ENCODE measurements at regions not wholly inside any gene's neighbourhood (a gene's known extent, or its start where the extent isn't known, plus 50 kb on each side); places are given as distances from the start of the nearest gene placed in this dataset.
"Not testable (repeated sequence)": the region's sequence is repeated elsewhere in the genome, so short reads cannot be mapped to it uniquely, and the experiment has no call there.

DNA sequence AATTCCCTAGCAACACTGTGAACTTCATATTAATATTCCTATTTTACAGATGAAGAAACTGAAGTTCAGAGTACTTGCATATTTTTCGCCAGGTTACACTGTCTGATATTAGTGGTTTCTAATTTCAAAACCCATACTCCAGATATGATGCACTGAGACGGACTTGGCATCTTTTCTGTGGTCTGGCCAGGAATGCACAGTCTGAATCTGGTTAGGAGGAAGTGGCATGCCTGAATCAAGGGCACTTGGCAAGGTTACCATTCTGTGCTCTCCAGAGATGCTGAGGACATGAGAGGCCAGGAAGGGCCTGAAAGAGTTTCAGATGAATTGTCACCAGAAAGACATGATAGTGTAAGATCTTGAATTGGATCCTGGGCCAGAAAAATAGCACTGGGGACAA, 150.1 kb downstream of the HAO1 start:
- Histone ChIP-seq H3K4me1 (ENCODE audit: control insufficient read depth in 5 of 5, insufficient read depth in 5 of 5, low read length in 5 of 5) (no peaks in the 10 kb centered on the region), H3K9me3 (ENCODE audit: control insufficient read depth in 5 of 5, low read length in 5 of 5) (no peaks in the 10 kb centered on the region), H3K36me3 (ENCODE audit: control insufficient read depth in 5 of 5, insufficient read depth in 5 of 5, low read length in 5 of 5) (no peaks in the 10 kb centered on the region), H3K27me3 (ENCODE audit: control insufficient read depth in 5 of 5, insufficient read depth in 4 of 5, low read length in 5 of 5) (no peaks in the 10 kb centered on the region), H3K27ac (ENCODE audit: low read depth, low read length) (no peak overlapping the region), H3K9ac (ENCODE audit: low read length in 5 of 5) (no peak overlapping the region), H3K4me3 (ENCODE audit: low read depth in 1 of 5, low read length in 5 of 5) (no peak overlapping the region)

GRCh38 chr20:7792150-7792869, 147.9 kb downstream of the HAO1 start:
- no peaks in the 10 kb centered on the region for H3K36me3 ChIP-seq (ENCODE audit: control insufficient read depth in 5 of 5, insufficient read depth in 5 of 5, low read length in 5 of 5)
- no peak overlapping the region for H3K4me3 ChIP-seq (ENCODE audit: low read depth in 1 of 5, low read length in 5 of 5)
- H3K4me1 ChIP-seq (ENCODE audit: control insufficient read depth in 5 of 5, insufficient read depth in 5 of 5, low read length in 5 of 5) = no peaks in the 10 kb centered on the region

DNA sequence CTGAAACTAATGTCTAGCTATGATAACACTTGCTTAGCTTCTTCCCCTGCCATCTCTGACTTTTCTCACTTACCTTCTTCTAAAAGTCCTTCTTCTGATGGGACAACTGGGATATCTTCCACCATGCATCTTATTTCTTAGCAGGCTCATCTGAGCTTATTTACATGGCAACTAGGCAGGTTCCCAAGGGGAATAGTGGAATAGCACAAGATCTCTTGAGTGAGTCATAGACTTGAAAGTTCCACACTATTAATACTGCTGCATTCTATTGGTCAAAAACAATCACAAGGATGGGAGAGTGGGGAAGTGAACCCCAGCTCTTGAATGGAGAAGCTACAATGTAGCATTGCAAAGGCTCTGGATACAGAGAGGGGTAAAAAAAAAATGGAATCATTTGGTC, 142.1 kb downstream of the HAO1 start:
- Histone ChIP-seq H3K36me3 (ENCODE audit: control insufficient read depth in 5 of 5, insufficient read depth in 5 of 5, low read length in 5 of 5) (no peaks in the 10 kb centered on the region), H3K4me3 (ENCODE audit: low read depth in 1 of 5, low read length in 5 of 5) (no peak overlapping the region), H3K4me1 (ENCODE audit: control insufficient read depth in 5 of 5, insufficient read depth in 5 of 5, low read length in 5 of 5) (no peaks in the 10 kb centered on the region), H3K9ac (ENCODE audit: low read length in 5 of 5) (no peak overlapping the region), H3K27me3 (ENCODE audit: control insufficient read depth in 5 of 5, insufficient read depth in 4 of 5, low read length in 5 of 5) (peaks cover 0 to 3% (median 0%) of the 10 kb centered on the region in 5 donors), H3K27ac (ENCODE audit: low read depth, low read length) (no peak overlapping the region), H3K9me3 (ENCODE audit: control insufficient read depth in 5 of 5, low read length in 5 of 5) (no peaks in the 10 kb centered on the region)

More at GRCh38 chr20:7792150-7792869, 147.9 kb downstream of the HAO1 start:
- Histone ChIP-seq H3K27me3 (ENCODE audit: control insufficient read depth in 5 of 5, insufficient read depth in 4 of 5, low read length in 5 of 5) (no peaks in the 10 kb centered on the region), H3K27ac (ENCODE audit: low read depth, low read length) (no peak overlapping the region), H3K9ac (ENCODE audit: low read length in 5 of 5) (no peak overlapping the region), H3K9me3 (ENCODE audit: control insufficient read depth in 5 of 5, low read length in 5 of 5) (no peaks in the 10 kb centered on the region)

DNA sequence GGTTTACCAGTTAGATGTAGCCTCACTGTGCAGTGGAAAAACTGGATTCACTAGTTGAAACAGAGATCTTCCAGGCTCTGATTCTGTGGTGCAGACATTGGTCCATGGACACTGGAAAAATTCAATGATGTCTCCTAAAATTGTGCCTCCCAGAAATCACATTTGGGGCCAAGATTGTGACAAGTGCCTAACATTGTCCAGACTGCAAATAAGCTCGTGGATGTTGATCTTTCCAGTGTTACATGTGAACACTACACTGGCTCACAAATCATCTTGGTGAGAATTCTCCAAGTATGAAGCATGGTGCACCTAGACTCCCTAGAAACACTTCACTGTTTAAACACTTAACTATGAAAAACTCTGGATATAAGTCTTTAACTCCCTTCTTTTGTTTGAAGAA, 140.4 kb downstream of the HAO1 start:
- H3K27me3 ChIP-seq (ENCODE audit: control insufficient read depth in 5 of 5, insufficient read depth in 4 of 5, low read length in 5 of 5) = peaks cover 0 to 3% (median 0%) of the 10 kb centered on the region in 5 donors
- H3K36me3 ChIP-seq (ENCODE audit: control insufficient read depth in 5 of 5, insufficient read depth in 5 of 5, low read length in 5 of 5) = no peaks in the 10 kb centered on the region
- no peaks in the 10 kb centered on the region for H3K4me1 ChIP-seq (ENCODE audit: control insufficient read depth in 5 of 5, insufficient read depth in 5 of 5, low read length in 5 of 5)
- no peak overlapping the region for H3K4me3 ChIP-seq (ENCODE audit: low read depth in 1 of 5, low read length in 5 of 5)
- no peak overlapping the region for H3K9ac ChIP-seq (ENCODE audit: low read length in 5 of 5)
- no peaks in the 10 kb centered on the region for H3K9me3 ChIP-seq (ENCODE audit: control insufficient read depth in 5 of 5, low read length in 5 of 5)
- H3K27ac ChIP-seq (ENCODE audit: low read depth, low read length) = no peak overlapping the region

DNA sequence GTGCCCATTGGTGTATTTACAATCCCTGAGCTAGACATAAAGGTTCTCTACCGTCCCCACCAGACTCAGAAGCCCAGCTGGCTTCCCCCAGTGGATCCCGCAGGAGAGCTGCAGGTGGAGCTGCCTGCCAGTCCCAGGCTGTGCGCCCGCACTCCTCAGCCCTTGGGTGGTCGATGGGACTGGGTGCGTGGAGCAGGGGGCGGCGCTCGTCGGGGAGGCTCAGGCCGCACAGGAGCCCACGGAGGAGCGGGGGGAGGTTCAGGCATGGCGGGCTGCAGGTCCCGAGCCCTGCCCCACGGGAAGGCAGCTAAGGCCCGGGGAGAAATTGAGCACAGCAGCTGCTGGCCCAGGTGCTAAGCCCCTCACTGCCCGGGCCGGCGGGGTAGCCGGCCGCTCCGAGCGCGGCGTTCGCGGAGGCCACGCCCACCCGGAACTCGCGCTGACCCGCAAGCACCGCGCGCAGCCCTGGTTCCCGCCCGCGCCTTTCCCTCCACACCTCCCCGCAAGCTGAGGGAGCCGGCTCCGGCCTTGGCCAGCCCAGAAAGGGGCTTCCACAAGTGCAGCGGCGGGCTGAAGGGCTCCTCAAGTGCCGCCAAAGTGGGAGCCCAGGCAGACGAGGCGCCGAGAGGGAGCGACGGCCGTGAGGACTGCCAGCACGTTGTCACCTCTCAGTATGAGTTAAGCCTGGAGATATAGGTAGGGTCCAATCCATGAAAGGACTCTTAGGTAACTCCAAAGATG, 136.7 kb downstream of the HAO1 start:
- H3K36me3 ChIP-seq (ENCODE audit: control insufficient read depth in 5 of 5, insufficient read depth in 5 of 5, low read length in 5 of 5); H3K9me3 ChIP-seq (ENCODE audit: control insufficient read depth in 5 of 5, low read length in 5 of 5); H3K27ac ChIP-seq (ENCODE audit: low read depth, low read length); H3K9ac ChIP-seq (ENCODE audit: low read length in 5 of 5); H3K27me3 ChIP-seq (ENCODE audit: control insufficient read depth in 5 of 5, insufficient read depth in 4 of 5, low read length in 5 of 5); H3K4me1 ChIP-seq (ENCODE audit: control insufficient read depth in 5 of 5, insufficient read depth in 5 of 5, low read length in 5 of 5); H3K4me3 ChIP-seq (ENCODE audit: low read depth in 1 of 5, low read length in 5 of 5): not testable (repeated sequence)

DNA sequence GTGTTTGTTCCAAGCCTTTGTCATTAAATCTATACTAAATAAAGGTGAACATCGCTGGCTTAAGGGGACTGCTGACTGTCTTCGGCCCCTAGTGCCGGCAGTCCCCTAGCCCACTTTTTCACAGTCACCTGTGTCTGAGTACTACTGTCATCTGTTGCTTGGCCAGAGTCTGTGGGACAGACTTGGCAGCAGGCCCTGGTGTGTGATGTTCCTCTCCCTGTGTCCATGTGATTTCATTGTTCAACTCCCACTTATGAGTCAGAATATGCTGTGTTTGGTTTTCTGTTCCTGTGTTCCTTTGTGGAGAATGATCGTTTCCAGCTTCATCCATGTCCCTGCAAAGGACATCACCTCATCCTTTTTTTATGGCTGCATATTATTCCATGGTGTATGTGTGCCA, 133.4 kb downstream of the HAO1 start:
- Histone ChIP-seq H3K36me3 (ENCODE audit: control insufficient read depth in 5 of 5, insufficient read depth in 5 of 5, low read length in 5 of 5) (no peaks in the 10 kb centered on the region), H3K27ac (ENCODE audit: low read depth, low read length) (no peak overlapping the region), H3K4me1 (ENCODE audit: control insufficient read depth in 5 of 5, insufficient read depth in 5 of 5, low read length in 5 of 5) (no peaks in the 10 kb centered on the region), H3K9ac (ENCODE audit: low read length in 5 of 5) (no peak overlapping the region), H3K4me3 (ENCODE audit: low read depth in 1 of 5, low read length in 5 of 5) (no peak overlapping the region), H3K27me3 (ENCODE audit: control insufficient read depth in 5 of 5, insufficient read depth in 4 of 5, low read length in 5 of 5) (no peaks in the 10 kb centered on the region), H3K9me3 (ENCODE audit: control insufficient read depth in 5 of 5, low read length in 5 of 5) (peaks cover 0 to 9% (median 6%) of the 10 kb centered on the region in 5 donors)

GRCh38 chr20:7817286-7817685, 123.0 kb downstream of the HAO1 start:
- Histone ChIP-seq H3K27me3 (ENCODE audit: control insufficient read depth in 5 of 5, insufficient read depth in 4 of 5, low read length in 5 of 5) (no peaks in the 10 kb centered on the region), H3K9ac (ENCODE audit: low read length in 5 of 5) (no peak overlapping the region), H3K36me3 (ENCODE audit: control insufficient read depth in 5 of 5, insufficient read depth in 5 of 5, low read length in 5 of 5) (no peaks in the 10 kb centered on the region), H3K9me3 (ENCODE audit: control insufficient read depth in 5 of 5, low read length in 5 of 5) (peaks cover 0 to 6% (median 0%) of the 10 kb centered on the region in 5 donors), H3K27ac (ENCODE audit: low read depth, low read length) (no peak overlapping the region), H3K4me3 (ENCODE audit: low read depth in 1 of 5, low read length in 5 of 5) (no peak overlapping the region), H3K4me1 (ENCODE audit: control insufficient read depth in 5 of 5, insufficient read depth in 5 of 5, low read length in 5 of 5) (no peaks in the 10 kb centered on the region)

DNA sequence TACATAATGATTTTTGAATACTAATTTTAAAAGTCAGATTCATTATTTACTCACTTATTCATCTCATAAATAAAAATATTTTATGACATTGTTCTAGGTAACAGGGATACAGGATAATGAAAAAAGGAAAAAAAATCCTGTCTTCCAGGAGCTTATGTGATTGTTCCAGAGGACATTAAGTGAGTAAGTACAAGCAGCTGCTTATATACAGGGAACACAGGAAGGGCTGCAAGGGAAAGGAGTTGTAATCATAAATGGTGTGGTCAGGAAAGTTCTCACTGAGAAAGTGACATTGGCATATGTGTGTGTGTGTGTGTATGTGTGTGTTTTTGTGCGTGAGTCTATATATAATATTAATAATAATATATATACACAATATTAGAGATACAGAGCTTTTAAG, 121.8 kb downstream of the HAO1 start:
- Histone ChIP-seq H3K36me3 (ENCODE audit: control insufficient read depth in 5 of 5, insufficient read depth in 5 of 5, low read length in 5 of 5) (no peaks in the 10 kb centered on the region), H3K9ac (ENCODE audit: low read length in 5 of 5) (no peak overlapping the region), H3K4me3 (ENCODE audit: low read depth in 1 of 5, low read length in 5 of 5) (no peak overlapping the region), H3K27ac (ENCODE audit: low read depth, low read length) (no peak overlapping the region), H3K9me3 (ENCODE audit: control insufficient read depth in 5 of 5, low read length in 5 of 5) (peaks cover 0 to 8% (median 5%) of the 10 kb centered on the region in 5 donors), H3K4me1 (ENCODE audit: control insufficient read depth in 5 of 5, insufficient read depth in 5 of 5, low read length in 5 of 5) (no peaks in the 10 kb centered on the region), H3K27me3 (ENCODE audit: control insufficient read depth in 5 of 5, insufficient read depth in 4 of 5, low read length in 5 of 5) (no peaks in the 10 kb centered on the region)

DNA sequence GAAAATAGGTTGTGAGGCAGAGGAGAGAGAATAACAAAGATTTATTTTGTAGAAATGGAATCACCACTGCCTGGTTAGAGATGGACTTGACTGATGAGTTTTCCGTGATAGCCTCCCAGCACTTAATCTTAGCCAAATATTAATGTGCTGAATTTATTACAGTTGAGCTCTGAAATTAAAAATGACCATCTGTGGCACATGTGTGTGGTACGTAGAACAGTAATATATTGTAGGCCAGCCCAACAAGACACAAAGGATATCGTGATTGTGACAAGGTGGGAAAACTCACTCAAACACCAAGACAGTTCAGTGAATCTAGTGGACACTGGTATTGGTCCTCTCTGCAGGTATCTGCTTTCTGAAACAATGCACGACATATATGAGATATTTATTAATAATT, 119.4 kb downstream of the HAO1 start:
- H3K36me3 ChIP-seq (ENCODE audit: control insufficient read depth in 5 of 5, insufficient read depth in 5 of 5, low read length in 5 of 5) = no peaks in the 10 kb centered on the region
- peaks cover 0 to 8% (median 3%) of the 10 kb centered on the region in 5 donors for H3K9me3 ChIP-seq (ENCODE audit: control insufficient read depth in 5 of 5, low read length in 5 of 5)
- no peaks in the 10 kb centered on the region for H3K4me1 ChIP-seq (ENCODE audit: control insufficient read depth in 5 of 5, insufficient read depth in 5 of 5, low read length in 5 of 5)
- no peaks in the 10 kb centered on the region for H3K27me3 ChIP-seq (ENCODE audit: control insufficient read depth in 5 of 5, insufficient read depth in 4 of 5, low read length in 5 of 5)
- H3K4me3 ChIP-seq (ENCODE audit: low read depth in 1 of 5, low read length in 5 of 5) = no peak overlapping the region
- no peak overlapping the region for H3K9ac ChIP-seq (ENCODE audit: low read length in 5 of 5)
- H3K27ac ChIP-seq (ENCODE audit: low read depth, low read length) = no peak overlapping the region

- H3K9me3 ChIP-seq (ENCODE audit: control insufficient read depth in 5 of 5, low read length in 5 of 5) = peaks cover 0 to 8% (median 3%) of the 10 kb centered on the region in 5 donors
- H3K4me3 ChIP-seq (ENCODE audit: low read depth in 1 of 5, low read length in 5 of 5) = no peak overlapping the region
- no peaks in the 10 kb centered on the region for H3K36me3 ChIP-seq (ENCODE audit: control insufficient read depth in 5 of 5, insufficient read depth in 5 of 5, low read length in 5 of 5)
- no peak overlapping the region for H3K27ac ChIP-seq (ENCODE audit: low read depth, low read length)
- no peak overlapping the region for H3K9ac ChIP-seq (ENCODE audit: low read length in 5 of 5)
- no peaks in the 10 kb centered on the region for H3K4me1 ChIP-seq (ENCODE audit: control insufficient read depth in 5 of 5, insufficient read depth in 5 of 5, low read length in 5 of 5)
- H3K27me3 ChIP-seq (ENCODE audit: control insufficient read depth in 5 of 5, insufficient read depth in 4 of 5, low read length in 5 of 5) = no peaks in the 10 kb centered on the region
Observed at GRCh38 chr20:7822772-7823171, 117.5 kb downstream of the HAO1 start.

All from subcutaneous abdominal adipose tissue (tissue), 5 donors.